PC-9 (cell line): ENCODE measurements at regions not wholly inside any gene's neighbourhood (a gene's known extent, or its start where the extent isn't known, plus 50 kb on each side); places are given as distances from the start of the nearest gene placed in this dataset.

ENCODE experiments used
- BruUV-seq: library from RNA; stranded (reverse); fragments of 400-500 nt; replicated peaks from 2 replicates; lab custom pipeline; 2021; lab: Mats Ljungman, UMichigan
- CTCF ChIA-PET: fragments of 300-600 bp; sonication (Branson Sonifier 250); formaldehyde crosslinking; loops from one replicate; lab custom pipeline; 2022; ENCODE audit warnings: antibody characterized with exemption; lab: Charles Lee
- POLR2A ChIA-PET: fragments of 300-600 bp; sonication (Branson Sonifier 250); formaldehyde crosslinking; loops from one replicate; lab custom pipeline; 2022; ENCODE audit warnings: antibody characterized with exemption; ENCODE audit not compliant: unreplicated experiment; lab: Charles Lee
- DNase-seq, 2 experiments: peaks; one replicate each; pipeline versions ENCODE4 v3.0.0 to v3.0.0-alpha.2; 2015 to 2022; ENCODE audit warnings: mixed read lengths in 1 of 2
- H2AFZ ChIP-seq: fragments of 200-600 bp; sonication (generic); 2 replicates; pipeline ENCODE4 v1.8.1; 2017; ENCODE audit warnings: antibody characterized with exemption
- H3F3A ChIP-seq: fragments of 200-600 bp; sonication (generic); 2 replicates; pipeline ENCODE4 v1.8.1; 2017; ENCODE audit warnings: antibody characterized with exemption, mild to moderate bottlenecking, low read depth; ENCODE audit not compliant: insufficient read depth
- H3K27ac ChIP-seq: fragments of 200-600 bp; sonication (generic); 2 replicates; pipeline ENCODE4 v1.6.1; 2016; ENCODE audit warnings: mixed run types
- H3K27me3 ChIP-seq: fragments of 200-600 bp; sonication (generic); 2 replicates; pipeline ENCODE4 v1.6.1; 2016; ENCODE audit warnings: low read depth, mixed run types; ENCODE audit not compliant: insufficient read depth
- H3K36me3 ChIP-seq: fragments of 200-600 bp; sonication (generic); 2 replicates; pipeline ENCODE4 v1.6.1; 2016; ENCODE audit warnings: low read depth, mixed run types
- H3K4me1 ChIP-seq: fragments of 200-600 bp; sonication (generic); replicated peaks from 2 replicates; pipeline ENCODE4 v1.6.1; 2016; ENCODE audit warnings: mixed run types; ENCODE audit not compliant: insufficient read depth
- H3K4me2 ChIP-seq: fragments of 200-600 bp; sonication (generic); 2 replicates; pipeline ENCODE4 v1.6.1; 2017; ENCODE audit warnings: mixed run types
- H3K4me3 ChIP-seq: fragments of 200-600 bp; sonication (generic); 2 replicates; pipeline ENCODE4 v1.6.1; 2016; ENCODE audit warnings: mixed run types
- H3K79me2 ChIP-seq: fragments of 200-600 bp; sonication (generic); 2 replicates; pipeline ENCODE4 v1.6.1; 2017; ENCODE audit warnings: low read depth, mixed run types
- H3K9me2 ChIP-seq: fragments of 200-600 bp; sonication (generic); 2 replicates; pipeline ENCODE4 v1.8.1; 2017; ENCODE audit warnings: mild to moderate bottlenecking; ENCODE audit not compliant: insufficient read depth
- H3K9me3 ChIP-seq: fragments of 200-600 bp; sonication (generic); 2 replicates; pipeline ENCODE4 v1.8.1; 2016; ENCODE audit warnings: low read depth; ENCODE audit not compliant: insufficient read depth
- H4K20me1 ChIP-seq: fragments of 200-600 bp; sonication (generic); 2 replicates; pipeline ENCODE4 v1.8.1; 2017; ENCODE audit not compliant: insufficient read depth
- EZH2 ChIP-seq: fragments of 200-600 bp; sonication (generic); IDR thresholded peaks from 2 replicates; pipeline ENCODE4 v1.8.0; 2017; ENCODE audit warnings: antibody characterized with exemption, low read depth
- intact Hi-C: fragments of 100-400 bp; cut with micrococcal nuclease; formaldehyde crosslinking; loops from one replicate; pipeline ENCODE4 v1.10.0; 2022; ENCODE audit not compliant: unreplicated experiment
- TF ChIP-seq, protein P1 (sequence below): fragments of 200-600 bp; sonication (generic); conservative IDR thresholded peaks from 2 replicates; pipeline ENCODE4 v1.6.1; 2017; ENCODE audit warnings: mixed run types, antibody characterized with exemption, mild to moderate bottlenecking, moderate library complexity

DNA sequence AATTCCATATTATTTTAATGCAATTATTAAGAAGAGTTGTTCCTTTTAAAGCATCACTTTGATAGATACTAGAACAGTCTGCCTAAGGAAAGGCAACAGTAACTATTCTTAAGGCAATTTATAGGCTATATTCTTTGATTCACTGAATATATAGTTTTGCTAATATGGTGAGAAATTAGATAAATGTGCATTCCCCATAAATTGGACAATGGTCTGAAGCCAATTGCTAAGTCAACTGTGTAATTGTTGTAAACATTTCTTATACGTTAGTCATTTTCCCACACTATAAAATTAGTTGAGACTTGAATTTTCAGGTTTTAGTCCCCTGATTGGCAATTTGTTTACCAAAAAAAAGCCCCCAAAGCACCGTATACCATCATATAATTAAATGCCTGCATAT is 263.0 kb upstream of the NECTIN3 start:
- ChIA-PET CTCF (no interaction called here), POLR2A (no interaction called here)
- intact Hi-C loops = no loop called here
- Histone ChIP-seq H3K4me1 (no peaks in the 10 kb centered on the region), H3K27me3 (no peaks in the 10 kb centered on the region), H3K4me3 (no peak overlapping the region), H3F3A (no peaks in the 10 kb centered on the region), H3K27ac (no peak overlapping the region), H3K9me3 (no peaks in the 10 kb centered on the region), H3K4me2 (no peak overlapping the region), H3K36me3 (no peaks in the 10 kb centered on the region), H4K20me1 (no peaks in the 10 kb centered on the region), H3K79me2 (no peaks in the 10 kb centered on the region), H3K9me2 (no peaks in the 10 kb centered on the region; the same call in 1 of the 2 replicates), H2AFZ (no peak overlapping the region)
- TF ChIP-seq, protein P1, sequence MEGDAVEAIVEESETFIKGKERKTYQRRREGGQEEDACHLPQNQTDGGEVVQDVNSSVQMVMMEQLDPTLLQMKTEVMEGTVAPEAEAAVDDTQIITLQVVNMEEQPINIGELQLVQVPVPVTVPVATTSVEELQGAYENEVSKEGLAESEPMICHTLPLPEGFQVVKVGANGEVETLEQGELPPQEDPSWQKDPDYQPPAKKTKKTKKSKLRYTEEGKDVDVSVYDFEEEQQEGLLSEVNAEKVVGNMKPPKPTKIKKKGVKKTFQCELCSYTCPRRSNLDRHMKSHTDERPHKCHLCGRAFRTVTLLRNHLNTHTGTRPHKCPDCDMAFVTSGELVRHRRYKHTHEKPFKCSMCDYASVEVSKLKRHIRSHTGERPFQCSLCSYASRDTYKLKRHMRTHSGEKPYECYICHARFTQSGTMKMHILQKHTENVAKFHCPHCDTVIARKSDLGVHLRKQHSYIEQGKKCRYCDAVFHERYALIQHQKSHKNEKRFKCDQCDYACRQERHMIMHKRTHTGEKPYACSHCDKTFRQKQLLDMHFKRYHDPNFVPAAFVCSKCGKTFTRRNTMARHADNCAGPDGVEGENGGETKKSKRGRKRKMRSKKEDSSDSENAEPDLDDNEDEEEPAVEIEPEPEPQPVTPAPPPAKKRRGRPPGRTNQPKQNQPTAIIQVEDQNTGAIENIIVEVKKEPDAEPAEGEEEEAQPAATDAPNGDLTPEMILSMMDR = no peak
- no peak for TF ChIP-seq EZH2
- BruUV-seq = no TSS peak
- no peak for DNase-seq

DNA sequence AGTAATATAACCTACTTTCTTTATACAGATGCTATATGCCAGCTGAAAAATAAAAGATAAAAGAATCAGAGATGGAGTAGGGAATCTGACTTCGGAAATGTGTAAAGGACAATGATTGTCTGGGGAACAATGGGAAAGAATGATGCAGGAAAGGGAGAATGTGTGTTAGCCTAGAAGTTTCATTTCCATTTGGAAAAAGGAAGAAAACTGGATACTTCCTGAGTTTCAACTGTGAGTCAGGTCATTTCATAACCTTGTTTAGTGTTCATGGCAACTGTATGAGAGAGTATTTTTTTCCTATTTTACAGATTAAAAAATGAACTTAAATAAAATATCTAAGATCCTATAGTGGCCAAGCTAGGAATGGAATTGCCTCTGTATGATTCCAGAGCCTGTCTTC is 261.3 kb upstream of the NECTIN3 start:
- Histone ChIP-seq H3K36me3 (no peaks in the 10 kb centered on the region), H4K20me1 (no peaks in the 10 kb centered on the region), H3K4me2 (no peak overlapping the region), H3K9me2 (no peaks in the 10 kb centered on the region), H3K4me1 (no peaks in the 10 kb centered on the region), H2AFZ (no peak overlapping the region), H3K4me3 (no peak overlapping the region), H3K27ac (no peak overlapping the region), H3K27me3 (no peaks in the 10 kb centered on the region), H3K9me3 (no peaks in the 10 kb centered on the region), H3F3A (no peaks in the 10 kb centered on the region), H3K79me2 (no peaks in the 10 kb centered on the region)
- intact Hi-C loops = loop anchor here (10.0 kb wide), 1 partner anchor 264 kb away; the partner anchor contains the start of gene NECTIN3
- POLR2A ChIA-PET = no interaction called here
- no TSS peak for BruUV-seq
- no peak for DNase-seq
- CTCF ChIA-PET = no interaction called here
- TF ChIP-seq, protein P1 = no peak
- TF ChIP-seq EZH2 = no peak

DNA sequence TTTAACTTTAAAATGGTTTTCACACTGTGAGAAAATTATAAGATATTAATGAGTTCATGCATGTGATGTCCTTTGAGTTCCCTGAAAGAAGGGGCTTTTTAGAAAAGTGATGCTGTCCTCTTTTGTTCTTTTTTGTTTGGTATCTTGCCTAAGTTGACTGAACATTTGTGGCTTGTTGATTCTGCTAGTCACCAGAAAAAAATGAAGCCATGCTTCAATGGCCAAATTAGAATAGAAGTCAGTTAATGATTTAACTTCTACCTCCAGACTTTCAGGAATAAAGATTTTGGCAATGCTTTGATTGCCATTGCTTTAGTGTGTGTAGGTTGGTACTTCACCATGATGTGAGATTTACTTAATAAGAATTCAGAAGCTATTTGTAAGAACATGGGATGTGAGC is 260.6 kb upstream of the NECTIN3 start:
- Histone ChIP-seq H3K27me3 (no peaks in the 10 kb centered on the region), H3K9me2 (no peaks in the 10 kb centered on the region), H2AFZ (no peak overlapping the region), H3F3A (no peaks in the 10 kb centered on the region), H3K9me3 (no peaks in the 10 kb centered on the region), H3K4me1 (no peaks in the 10 kb centered on the region), H3K36me3 (no peaks in the 10 kb centered on the region), H3K27ac (no peak overlapping the region), H3K4me2 (no peak overlapping the region), H4K20me1 (no peaks in the 10 kb centered on the region), H3K4me3 (no peak overlapping the region), H3K79me2 (no peaks in the 10 kb centered on the region)
- intact Hi-C loops = loop anchor here (10.0 kb wide), 1 partner anchor 264 kb away; the partner anchor contains the start of gene NECTIN3
- POLR2A ChIA-PET = no interaction called here
- TF ChIP-seq, protein P1 = no peak
- no peak for TF ChIP-seq EZH2
- DNase-seq = no peak
- BruUV-seq = no TSS peak
- CTCF ChIA-PET = no interaction called here
